ENCODE measurements at regions not wholly inside any gene's neighbourhood (a gene's known extent, or its start where the extent isn't known, plus 50 kb on each side); places are given as distances from the start of the nearest gene placed in this dataset.

DNA sequence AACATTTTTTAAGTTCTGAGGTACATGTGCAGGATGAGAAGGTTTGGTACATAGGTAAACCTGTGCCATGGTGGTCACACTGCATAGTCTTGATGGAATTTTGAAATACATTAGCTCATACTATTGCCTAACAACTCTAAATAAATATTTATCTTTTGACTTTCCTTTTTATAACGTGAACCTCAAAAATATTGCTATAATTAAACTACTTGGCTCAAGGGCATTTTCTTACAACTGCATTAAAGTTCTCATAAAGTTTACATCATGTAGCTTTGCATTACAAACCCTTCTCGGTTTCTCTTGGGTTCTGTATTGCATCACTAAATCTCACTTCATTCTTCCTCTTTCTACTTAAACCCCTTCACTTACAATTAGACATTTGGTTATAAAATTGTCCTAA lies 636.0 kb upstream of the PTCHD4 start:
- intact Hi-C loops (cut with micrococcal nuclease): no loop called here
- POLR2A ChIA-PET: no interaction called here

DNA sequence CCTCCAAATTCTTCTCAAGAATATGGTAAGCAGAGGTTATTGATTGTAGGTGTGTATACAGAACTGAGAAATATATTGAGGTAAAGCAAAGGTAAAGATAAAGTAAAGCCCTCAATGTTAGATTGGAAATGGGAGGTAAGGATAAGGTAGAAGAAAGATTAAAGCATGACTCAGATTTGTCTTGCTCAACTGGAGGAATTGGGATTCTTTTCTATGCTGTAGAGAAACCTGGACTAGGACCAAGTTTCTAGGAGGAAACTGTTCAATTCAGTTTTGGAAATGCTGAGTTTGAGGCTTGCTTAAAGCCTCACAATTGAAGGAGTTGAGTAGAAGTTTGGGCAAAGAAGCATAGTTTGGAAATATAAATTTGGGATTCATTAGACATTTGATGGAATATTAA lies 634.0 kb upstream of the PTCHD4 start:
- no peaks in the 10 kb centered on the region for H3K4me1 Mint-ChIP-seq (ENCODE audit: low read depth)
- intact Hi-C loops (cut with micrococcal nuclease): no loop called here
- no peaks in the 10 kb centered on the region for H3K27me3 Mint-ChIP-seq
- H3K36me3 Mint-ChIP-seq (ENCODE audit: low read depth): no peaks in the 10 kb centered on the region
- H3K27ac Mint-ChIP-seq: no peak overlapping the region
- ATAC-seq: no peak
- ChIA-PET POLR2A (no interaction called here), CTCF (no interaction called here)
- DNase-seq: no peak
- H3K4me3 Mint-ChIP-seq: no peak overlapping the region
- H3K9me3 Mint-ChIP-seq: peaks cover 2% of the 10 kb centered on the region
- TF ChIP-seq CTCF (IDR thresholded peaks at IDR 0.05): no peak

More for the DNA sequence above, 636.0 kb upstream of the PTCHD4 start:
- Mint-ChIP-seq H3K4me1 (ENCODE audit: low read depth) (no peaks in the 10 kb centered on the region), H3K4me3 (no peak overlapping the region), H3K36me3 (ENCODE audit: low read depth) (no peaks in the 10 kb centered on the region), H3K27ac (no peak overlapping the region), H3K27me3 (no peaks in the 10 kb centered on the region), H3K9me3 (peaks cover 2% of the 10 kb centered on the region)
- no peak for TF ChIP-seq CTCF (IDR thresholded peaks at IDR 0.05)
- DNase-seq (no peak), ATAC-seq (no peak)
- CTCF ChIA-PET: no interaction called here

GRCh38 chr6:48743738-48744137 lies 632.7 kb upstream of the PTCHD4 start:
- no peak overlapping the region for H3K27ac Mint-ChIP-seq
- no peaks in the 10 kb centered on the region for H3K4me1 Mint-ChIP-seq (ENCODE audit: low read depth)
- H3K27me3 Mint-ChIP-seq: no peaks in the 10 kb centered on the region
- CTCF ChIA-PET: no interaction called here
- TF ChIP-seq CTCF (IDR thresholded peaks at IDR 0.05): no peak
- H3K36me3 Mint-ChIP-seq (ENCODE audit: low read depth): no peaks in the 10 kb centered on the region
- H3K4me3 Mint-ChIP-seq: no peak overlapping the region
- intact Hi-C loops (cut with micrococcal nuclease): no loop called here
- peaks cover 2% of the 10 kb centered on the region for H3K9me3 Mint-ChIP-seq
- POLR2A ChIA-PET: no interaction called here
- ATAC-seq (no peak), DNase-seq (no peak)

DNA sequence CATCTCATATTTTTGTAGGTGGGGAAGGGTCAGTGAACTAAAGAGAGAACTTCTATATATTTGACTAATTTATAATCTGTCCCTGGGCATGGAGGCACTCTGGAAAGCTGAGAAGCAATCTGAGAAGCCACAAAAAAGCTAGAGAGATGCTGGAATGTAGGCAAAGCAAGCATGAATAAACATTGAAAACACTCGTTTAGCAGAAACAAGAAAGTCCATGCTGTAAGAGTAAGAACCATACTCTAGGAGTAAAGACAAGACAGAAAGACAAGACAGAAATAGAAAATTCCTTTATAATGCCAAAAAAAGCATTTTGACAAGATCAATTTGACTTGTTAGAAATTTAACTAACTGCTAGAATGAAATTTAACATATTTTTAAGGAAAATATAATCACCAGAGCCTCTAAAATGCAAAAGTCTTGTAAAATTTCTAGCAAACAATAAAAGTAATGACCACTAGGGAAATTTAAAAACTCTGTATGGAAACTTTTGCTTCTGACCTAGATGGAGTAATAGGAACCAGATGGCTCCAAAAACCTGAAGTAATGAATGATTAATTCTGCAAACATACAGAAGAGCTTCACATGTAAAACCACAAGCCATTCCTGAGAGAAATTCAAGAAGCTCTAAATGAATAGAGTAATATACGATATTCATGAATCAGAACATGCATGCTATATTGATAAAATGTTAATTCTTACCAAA lies 625.7 kb upstream of the PTCHD4 start:
- intact Hi-C loops (cut with micrococcal nuclease): no loop called here
- Mint-ChIP-seq H3K36me3 (ENCODE audit: low read depth) (no peaks in the 10 kb centered on the region), H3K4me1 (ENCODE audit: low read depth) (no peaks in the 10 kb centered on the region), H3K4me3 (no peak overlapping the region), H3K27me3 (no peaks in the 10 kb centered on the region), H3K9me3 (peaks cover 4% of the 10 kb centered on the region), H3K27ac (no peak overlapping the region)
- ATAC-seq: no peak
- no peak for DNase-seq
- no peak for TF ChIP-seq CTCF (IDR thresholded peaks at IDR 0.05)
- ChIA-PET POLR2A (no interaction called here), CTCF (no interaction called here)

DNA sequence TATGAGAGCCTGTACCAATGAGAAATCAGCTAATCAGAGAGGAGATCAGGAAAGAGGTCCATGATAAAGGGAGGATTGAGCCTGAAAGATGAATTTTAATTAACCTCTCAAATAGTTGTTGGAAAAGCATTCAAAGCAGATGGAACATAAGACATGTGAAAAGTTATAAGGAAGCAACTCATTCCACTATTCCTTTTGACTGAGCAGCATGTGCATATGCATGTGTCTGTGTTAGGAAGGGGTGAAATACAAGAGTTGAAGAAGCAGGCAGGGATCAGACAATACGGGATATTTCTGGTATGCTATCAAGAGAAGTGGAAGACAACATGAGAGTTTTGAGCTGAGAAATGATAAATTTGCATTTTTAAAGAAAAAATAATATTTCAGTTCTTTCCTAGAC lies 624.8 kb upstream of the PTCHD4 start:
- H3K4me1 Mint-ChIP-seq (ENCODE audit: low read depth): no peaks in the 10 kb centered on the region
- ChIA-PET POLR2A (no interaction called here), CTCF (no interaction called here)
- H3K36me3 Mint-ChIP-seq (ENCODE audit: low read depth): no peaks in the 10 kb centered on the region
- peaks cover 10% of the 10 kb centered on the region for H3K9me3 Mint-ChIP-seq
- TF ChIP-seq CTCF (IDR thresholded peaks at IDR 0.05): no peak
- H3K4me3 Mint-ChIP-seq: no peak overlapping the region
- no peak overlapping the region for H3K27ac Mint-ChIP-seq
- DNase-seq (no peak), ATAC-seq (no peak)
- no peaks in the 10 kb centered on the region for H3K27me3 Mint-ChIP-seq
- intact Hi-C loops (cut with micrococcal nuclease): no loop called here
